Smooth muscle cell (in vitro differentiated cells): ENCODE measurements at regions not wholly inside any gene's neighbourhood (a gene's known extent, or its start where the extent isn't known, plus 50 kb on each side); places are given as distances from the start of the nearest gene placed in this dataset.

Experiments used
- DNase-seq: peaks from one replicate; lab custom pipeline; 2025; ENCODE audit not compliant: unreplicated experiment; lab: John Stamatoyannopoulos, UW
- H2AFZ ChIP-seq: fragments of 200-600 bp; sonication (generic); 2 replicates; pipeline ENCODE4 v1.6.0; 2016; ENCODE audit warnings: antibody characterized with exemption, low read depth, mild to moderate bottlenecking
- H3F3A ChIP-seq: fragments of 200-600 bp; sonication (generic); 2 replicates; pipeline ENCODE4 v1.6.0; 2017; ENCODE audit warnings: antibody characterized with exemption, low read depth
- H3K27ac ChIP-seq: fragments of 200-600 bp; sonication (generic); 2 replicates; pipeline ENCODE4 v1.5.1; 2016; ENCODE audit warnings: low read depth, mild to moderate bottlenecking
- H3K27me3 ChIP-seq: fragments of 200-600 bp; sonication (generic); 2 replicates; pipeline ENCODE4 v1.6.1; 2016; ENCODE audit warnings: low read depth, mild to moderate bottlenecking
- H3K36me3 ChIP-seq: fragments of 200-600 bp; sonication (generic); 2 replicates; pipeline ENCODE4 v1.5.1; 2016; ENCODE audit warnings: low read depth
- H3K4me1 ChIP-seq: fragments of 200-600 bp; sonication (generic); 2 replicates; pipeline ENCODE4 v1.5.1; 2016; ENCODE audit warnings: low read depth
- H3K4me2 ChIP-seq: fragments of 200-600 bp; sonication (generic); 2 replicates; pipeline ENCODE4 v1.6.0; 2016; ENCODE audit warnings: mild to moderate bottlenecking
- H3K4me3 ChIP-seq: fragments of 200-600 bp; sonication (generic); 2 replicates; pipeline ENCODE4 v1.5.1; 2016; ENCODE audit warnings: mild to moderate bottlenecking
- H3K79me2 ChIP-seq: fragments of 200-600 bp; sonication (generic); 2 replicates; pipeline ENCODE4 v1.6.0; 2016; ENCODE audit warnings: low read depth, mild to moderate bottlenecking
- H3K9ac ChIP-seq: fragments of 200-600 bp; sonication (generic); 2 replicates; pipeline ENCODE4 v1.6.0; 2016; ENCODE audit warnings: low read depth
- H3K9me3 ChIP-seq: fragments of 200-600 bp; sonication (generic); replicated peaks from 2 replicates; pipeline ENCODE4 v1.5.1; 2016; ENCODE audit warnings: low read depth
- H4K20me1 ChIP-seq: fragments of 200-600 bp; sonication (generic); 2 replicates; pipeline ENCODE4 v1.6.0; 2016; ENCODE audit warnings: low read depth
- whole genome bisulfite sequencing: methylation state at CpG from one replicate; pipeline ENCODE4 v1.1.7; 2016; ENCODE audit warnings: low lambda C conversion rate; 5-methylcytosine and 5-hydroxymethylcytosine counted together
- TF ChIP-seq, protein P1 (sequence below): fragments of 200-600 bp; sonication (generic); IDR thresholded peaks from 2 replicates; pipeline ENCODE4 v1.5.1; 2017; ENCODE audit warnings: borderline replicate concordance, mild to moderate bottlenecking, antibody characterized with exemption; ENCODE audit not compliant: insufficient read depth, poor library complexity, severe bottlenecking

DNA sequence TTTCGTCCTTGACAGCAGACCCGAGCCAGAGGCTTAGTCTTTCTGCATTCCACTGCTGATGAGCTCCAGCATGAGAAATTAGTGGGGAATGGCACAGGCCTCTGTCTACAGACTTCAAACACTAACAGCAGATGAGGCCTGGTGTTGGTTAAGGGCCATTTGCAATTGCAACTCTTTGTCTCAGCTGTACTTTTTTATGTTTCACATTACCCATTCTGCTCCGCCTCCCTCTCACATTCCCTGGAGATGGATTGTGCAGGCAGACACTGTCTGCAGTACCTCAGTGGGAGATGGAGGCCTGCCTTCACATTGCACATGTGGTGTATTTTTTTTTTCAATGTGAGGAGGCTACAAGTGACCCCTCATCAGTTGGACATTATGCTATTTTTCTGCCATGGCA is 370.2 kb downstream of the DUSP10 start:
- no peaks in the 10 kb centered on the region for H3K9me3 ChIP-seq
- no peak for DNase-seq
- no peak overlapping the region for H3K9ac ChIP-seq
- WGBS: 18% methylated on average over 3 of the region's 3 CpGs
- H3K4me2 ChIP-seq: no peak overlapping the region
- no peaks in the 10 kb centered on the region for H3F3A ChIP-seq
- H3K27ac ChIP-seq: peak overlapping the region; percentile 21
- no peaks in the 10 kb centered on the region for H3K79me2 ChIP-seq
- H3K27me3 ChIP-seq: no peaks in the 10 kb centered on the region
- peaks cover 6% of the 10 kb centered on the region for H3K4me1 ChIP-seq
- H3K36me3 ChIP-seq: no peaks in the 10 kb centered on the region
- peak overlapping the region; percentile 23 for H2AFZ ChIP-seq
- H4K20me1 ChIP-seq: no peaks in the 10 kb centered on the region
- no peak overlapping the region for H3K4me3 ChIP-seq
- TF ChIP-seq, protein P1, sequence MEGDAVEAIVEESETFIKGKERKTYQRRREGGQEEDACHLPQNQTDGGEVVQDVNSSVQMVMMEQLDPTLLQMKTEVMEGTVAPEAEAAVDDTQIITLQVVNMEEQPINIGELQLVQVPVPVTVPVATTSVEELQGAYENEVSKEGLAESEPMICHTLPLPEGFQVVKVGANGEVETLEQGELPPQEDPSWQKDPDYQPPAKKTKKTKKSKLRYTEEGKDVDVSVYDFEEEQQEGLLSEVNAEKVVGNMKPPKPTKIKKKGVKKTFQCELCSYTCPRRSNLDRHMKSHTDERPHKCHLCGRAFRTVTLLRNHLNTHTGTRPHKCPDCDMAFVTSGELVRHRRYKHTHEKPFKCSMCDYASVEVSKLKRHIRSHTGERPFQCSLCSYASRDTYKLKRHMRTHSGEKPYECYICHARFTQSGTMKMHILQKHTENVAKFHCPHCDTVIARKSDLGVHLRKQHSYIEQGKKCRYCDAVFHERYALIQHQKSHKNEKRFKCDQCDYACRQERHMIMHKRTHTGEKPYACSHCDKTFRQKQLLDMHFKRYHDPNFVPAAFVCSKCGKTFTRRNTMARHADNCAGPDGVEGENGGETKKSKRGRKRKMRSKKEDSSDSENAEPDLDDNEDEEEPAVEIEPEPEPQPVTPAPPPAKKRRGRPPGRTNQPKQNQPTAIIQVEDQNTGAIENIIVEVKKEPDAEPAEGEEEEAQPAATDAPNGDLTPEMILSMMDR: no peak

DNA sequence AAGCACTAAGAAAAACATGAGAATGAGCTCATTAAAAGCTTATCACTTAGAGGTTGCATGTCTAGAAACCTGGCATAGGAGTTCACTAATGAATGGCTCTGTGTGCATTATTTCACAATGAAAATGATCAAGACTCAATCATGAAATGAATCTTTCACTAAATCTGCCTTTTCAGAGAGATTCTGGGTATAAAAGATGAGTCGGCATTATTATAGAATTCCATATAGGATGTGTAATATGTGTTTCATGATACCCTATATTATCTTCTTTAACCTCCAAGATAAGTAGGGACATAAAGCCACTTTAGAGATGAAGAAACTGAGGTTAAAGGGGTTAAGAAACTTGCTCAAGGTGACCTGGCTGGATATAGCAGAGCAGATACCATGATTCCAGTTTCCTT is 368.1 kb downstream of the DUSP10 start:
- no peaks in the 10 kb centered on the region for H3K36me3 ChIP-seq

DNA sequence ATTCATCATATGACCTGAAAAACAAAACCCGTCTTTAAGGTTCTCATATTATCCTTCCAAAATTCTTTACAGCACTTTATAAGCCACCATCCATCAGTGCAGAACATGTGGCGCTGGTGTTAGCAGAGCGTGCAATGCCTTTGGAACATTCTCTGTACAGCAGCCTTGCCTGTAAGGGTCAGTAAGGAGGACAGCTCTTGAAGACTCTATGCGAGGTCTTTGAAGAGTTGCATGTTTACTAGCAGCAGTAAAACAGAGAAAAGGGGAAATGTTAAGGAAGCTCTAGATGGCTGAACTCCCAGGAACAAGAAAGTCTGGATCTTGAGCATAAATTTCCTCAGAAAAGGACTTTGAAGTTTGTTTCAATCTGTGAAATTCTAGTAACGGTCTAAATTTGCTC is 365.6 kb downstream of the DUSP10 start:
- TF ChIP-seq, protein P1: no peak
- WGBS: 82% methylated on average over 5 of the region's 5 CpGs
- DNase-seq: no peak

More for the DNA sequence above, 368.1 kb downstream of the DUSP10 start:
- DNase-seq: no peak
- H3K27ac ChIP-seq: no peak overlapping the region
- no peak overlapping the region for H3K9ac ChIP-seq
- no peaks in the 10 kb centered on the region for H3K27me3 ChIP-seq
- TF ChIP-seq, protein P1: no peak
- H3F3A ChIP-seq: no peaks in the 10 kb centered on the region
- 100% methylated on average over 1 of the region's 1 CpG for WGBS
- no peaks in the 10 kb centered on the region for H3K79me2 ChIP-seq
- no peaks in the 10 kb centered on the region for H3K9me3 ChIP-seq
- H3K4me2 ChIP-seq: no peak overlapping the region
- H2AFZ ChIP-seq: no peak overlapping the region
- no peak overlapping the region for H3K4me3 ChIP-seq
- peaks cover 5% of the 10 kb centered on the region for H3K4me1 ChIP-seq
- H4K20me1 ChIP-seq: no peaks in the 10 kb centered on the region

DNA sequence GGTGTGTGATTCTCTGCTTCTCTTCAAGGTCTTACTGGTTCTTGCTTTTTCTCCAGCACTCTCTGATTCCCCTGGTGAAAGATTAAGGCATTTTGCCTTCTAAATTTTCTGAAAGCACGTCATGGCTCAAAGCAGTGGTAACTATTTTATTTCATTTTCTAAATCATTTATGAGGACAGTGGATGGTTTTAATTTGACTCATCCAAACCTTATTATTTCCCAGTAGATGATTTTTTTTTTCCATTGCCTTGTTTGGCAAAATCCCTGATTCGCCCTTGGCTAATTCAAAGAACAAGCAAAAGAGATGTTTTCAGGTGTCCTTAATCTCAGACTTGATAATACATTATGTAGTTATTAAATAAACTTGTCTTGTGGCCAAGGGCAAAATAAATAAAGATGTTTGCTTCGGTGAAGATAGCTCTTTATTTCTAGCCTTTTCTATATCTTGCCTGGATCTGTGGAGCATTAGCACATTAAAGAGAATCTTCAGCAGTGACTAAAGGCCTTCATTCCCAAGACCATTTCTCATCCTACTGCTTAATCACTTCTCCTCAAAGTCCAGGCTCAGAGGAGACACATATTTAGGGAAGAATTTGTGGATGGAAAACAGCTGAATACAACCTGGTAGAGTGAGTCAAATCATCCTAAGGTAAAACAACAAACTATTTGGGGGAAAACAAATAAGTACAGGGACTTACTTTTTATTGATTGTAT is 359.8 kb downstream of the DUSP10 start:
- H3K4me3 ChIP-seq: no peak overlapping the region
- 43% methylated on average over 3 of the region's 3 CpGs for WGBS

More for the DNA sequence above, 365.6 kb downstream of the DUSP10 start:
- Histone ChIP-seq H3K4me3 (no peak overlapping the region), H3K27me3 (no peaks in the 10 kb centered on the region), H3F3A (no peaks in the 10 kb centered on the region), H3K4me1 (peaks cover 5% of the 10 kb centered on the region), H3K9me3 (no peaks in the 10 kb centered on the region), H3K9ac (no peak overlapping the region), H3K36me3 (no peaks in the 10 kb centered on the region), H2AFZ (no peak overlapping the region), H3K79me2 (no peaks in the 10 kb centered on the region), H3K4me2 (no peak overlapping the region), H4K20me1 (no peaks in the 10 kb centered on the region), H3K27ac (no peak overlapping the region)

More for the DNA sequence above, 359.8 kb downstream of the DUSP10 start:
- H3K36me3 ChIP-seq: no peaks in the 10 kb centered on the region
- no peaks in the 10 kb centered on the region for H3K4me1 ChIP-seq
- no peaks in the 10 kb centered on the region for H3F3A ChIP-seq
- no peak overlapping the region for H3K9ac ChIP-seq
- no peaks in the 10 kb centered on the region for H3K79me2 ChIP-seq
- DNase-seq: no peak
- peak overlapping the region; percentile 74 for H3K27ac ChIP-seq
- peak overlapping the region; percentile 3 for H2AFZ ChIP-seq
- no peaks in the 10 kb centered on the region for H3K27me3 ChIP-seq
- H4K20me1 ChIP-seq: no peaks in the 10 kb centered on the region
- no peaks in the 10 kb centered on the region for H3K9me3 ChIP-seq
- H3K4me2 ChIP-seq: peak overlapping the region; percentile 23
- TF ChIP-seq, protein P1: no peak
